Hepatocyte (in vitro differentiated cells): ENCODE measurements at regions not wholly inside any gene's neighbourhood (a gene's known extent, or its start where the extent isn't known, plus 50 kb on each side); places are given as distances from the start of the nearest gene placed in this dataset.

ENCODE experiments used
- EZH2 ChIP-seq: fragments of 200-600 bp; sonication (generic); IDR thresholded peaks from 2 replicates; pipeline ENCODE4 v1.6.1; 2016; ENCODE audit warnings: antibody characterized with exemption, mild to moderate bottlenecking, borderline replicate concordance
- EZH2phosphoT487 ChIP-seq: fragments of 200-600 bp; sonication (generic); IDR thresholded peaks from one replicate; pipeline ENCODE4 v1.6.1; 2018; ENCODE audit warnings: antibody characterized with exemption, mild to moderate bottlenecking, low read depth, moderate library complexity; ENCODE audit not compliant: unreplicated experiment, severe bottlenecking
- TF ChIP-seq, protein P1 (sequence below): fragments of 200-600 bp; sonication (generic); IDR thresholded peaks from 2 replicates; pipeline ENCODE4 v1.5.1; 2016; ENCODE audit warnings: antibody characterized with exemption, mild to moderate bottlenecking; ENCODE audit not compliant: poor library complexity

DNA sequence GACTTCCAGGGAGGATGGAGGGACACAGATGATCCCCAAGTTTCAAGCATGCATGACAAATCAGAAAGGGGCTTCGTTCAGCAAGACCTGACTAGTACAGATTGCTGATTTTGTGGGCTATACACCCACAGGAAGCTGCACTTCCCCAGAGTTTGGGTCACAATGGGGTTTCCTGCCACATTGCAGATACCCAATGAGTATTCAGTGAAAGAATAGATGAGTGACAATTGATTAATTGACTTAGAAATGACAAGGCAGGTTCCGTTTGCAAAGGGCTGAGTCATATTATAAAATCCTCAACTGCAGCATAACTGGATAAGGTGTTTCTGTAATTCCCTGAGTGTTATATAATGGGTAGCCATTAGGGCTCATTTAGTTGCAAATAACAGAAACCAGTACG, 146.6 kb upstream of the TBL1X start:
- TF ChIP-seq, protein P1, sequence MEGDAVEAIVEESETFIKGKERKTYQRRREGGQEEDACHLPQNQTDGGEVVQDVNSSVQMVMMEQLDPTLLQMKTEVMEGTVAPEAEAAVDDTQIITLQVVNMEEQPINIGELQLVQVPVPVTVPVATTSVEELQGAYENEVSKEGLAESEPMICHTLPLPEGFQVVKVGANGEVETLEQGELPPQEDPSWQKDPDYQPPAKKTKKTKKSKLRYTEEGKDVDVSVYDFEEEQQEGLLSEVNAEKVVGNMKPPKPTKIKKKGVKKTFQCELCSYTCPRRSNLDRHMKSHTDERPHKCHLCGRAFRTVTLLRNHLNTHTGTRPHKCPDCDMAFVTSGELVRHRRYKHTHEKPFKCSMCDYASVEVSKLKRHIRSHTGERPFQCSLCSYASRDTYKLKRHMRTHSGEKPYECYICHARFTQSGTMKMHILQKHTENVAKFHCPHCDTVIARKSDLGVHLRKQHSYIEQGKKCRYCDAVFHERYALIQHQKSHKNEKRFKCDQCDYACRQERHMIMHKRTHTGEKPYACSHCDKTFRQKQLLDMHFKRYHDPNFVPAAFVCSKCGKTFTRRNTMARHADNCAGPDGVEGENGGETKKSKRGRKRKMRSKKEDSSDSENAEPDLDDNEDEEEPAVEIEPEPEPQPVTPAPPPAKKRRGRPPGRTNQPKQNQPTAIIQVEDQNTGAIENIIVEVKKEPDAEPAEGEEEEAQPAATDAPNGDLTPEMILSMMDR = no peak
- TF ChIP-seq EZH2 (no peak), EZH2phosphoT487 (no peak)
